ENCODE measurements at regions not wholly inside any gene's neighbourhood (a gene's known extent, or its start where the extent isn't known, plus 50 kb on each side); places are given as distances from the start of the nearest gene placed in this dataset.

- TF ChIP-seq CTCF (conservative IDR thresholded peaks at IDR 0.05) (no peak), ZFX (IDR thresholded peaks at IDR 0.05) (no peak)
Measured at GRCh38 chr20:52015155-52015554, 176.4 kb downstream of the ZFP64 start.

Measured in C4-2B (cell line).